ENCODE measurements at regions not wholly inside any gene's neighbourhood (a gene's known extent, or its start where the extent isn't known, plus 50 kb on each side); places are given as distances from the start of the nearest gene placed in this dataset.
A peak's percentile ranks its signal among the peaks of the same experiment; 100 is the strongest.

- TF ChIP-seq CTCF (IDR thresholded peaks at IDR 0.05) (no peak), POLR2A (IDR thresholded peaks at IDR 0.05) (no peak)
- ATAC-seq (peak; percentile 36 to 89 (median 77)), DNase-seq (no peak)
- Histone ChIP-seq H3K4me1 (no peaks in the 10 kb centered on the region), H3K27me3 (no peaks in the 10 kb centered on the region), H3K36me3 (no peaks in the 10 kb centered on the region), H3K27ac (peak overlapping the region in 1 of 12 donors; percentile 15), H3K4me3 (no peak overlapping the region), H3K9me3 (no peaks in the 10 kb centered on the region)
- intact Hi-C loops (cut with DNase I) = no loop called here
- 83 to 92% (median 91%) methylated on average over 1 of the region's 1 CpG for WGBS, 4 donors
Measured at GRCh38 chr4:12293906-12294525, 865.3 kb upstream of the HS3ST1 start.

DNA sequence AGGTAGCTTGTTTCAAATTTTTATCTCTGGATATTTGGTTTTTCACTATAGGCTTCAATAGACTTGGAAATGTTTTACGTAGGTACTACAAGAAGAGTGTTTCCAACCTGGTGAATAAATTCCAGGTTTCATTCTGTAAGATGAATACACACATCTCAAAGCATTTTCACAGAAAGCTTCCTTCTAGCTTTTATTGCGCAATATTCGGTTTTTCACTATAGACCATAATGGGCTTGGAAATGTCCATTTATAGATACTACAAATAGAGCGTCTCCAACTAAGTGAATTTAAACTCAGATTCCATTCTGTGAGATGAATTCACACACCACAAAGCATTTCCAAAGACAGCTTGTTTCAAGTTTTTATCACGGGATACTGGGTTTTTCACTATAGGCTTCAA is 857.7 kb upstream of the HS3ST1 start:
- Histone ChIP-seq H3K36me3 (no peaks in the 10 kb centered on the region), H3K27ac (no peak overlapping the region), H3K9me3 (peaks cover 0 to 24% (median 0%) of the 10 kb centered on the region in 12 donors), H3K27me3 (no peaks in the 10 kb centered on the region), H3K4me1 (no peaks in the 10 kb centered on the region), H3K4me3 (no peak overlapping the region)
- WGBS, 4 donors = 84 to 95% (median 92%) methylated on average over 5 of the region's 5 CpGs
- ATAC-seq = no peak
- TF ChIP-seq POLR2A (IDR thresholded peaks at IDR 0.05) (no peak), CTCF (IDR thresholded peaks at IDR 0.05) (no peak)
- no peak for DNase-seq
- intact Hi-C loops (cut with DNase I) = no loop called here

GRCh38 chr4:12270546-12270945 is 841.9 kb upstream of the HS3ST1 start:
- Histone ChIP-seq H3K27ac (no peak overlapping the region), H3K27me3 (no peaks in the 10 kb centered on the region), H3K36me3 (no peaks in the 10 kb centered on the region), H3K9me3 (peaks cover 0 to 6% (median 0%) of the 10 kb centered on the region in 12 donors), H3K4me3 (no peak overlapping the region), H3K4me1 (peaks cover 0 to 10% (median 0%) of the 10 kb centered on the region in 12 donors)
- WGBS, 4 donors = 11 to 24% (median 14%) methylated on average over 4 of the region's 4 CpGs
- TF ChIP-seq POLR2A (IDR thresholded peaks at IDR 0.05) (no peak), CTCF (IDR thresholded peaks at IDR 0.05) (no peak)
- DNase-seq (no peak), ATAC-seq (no peak)
- intact Hi-C loops (cut with DNase I) = no loop called here

DNA sequence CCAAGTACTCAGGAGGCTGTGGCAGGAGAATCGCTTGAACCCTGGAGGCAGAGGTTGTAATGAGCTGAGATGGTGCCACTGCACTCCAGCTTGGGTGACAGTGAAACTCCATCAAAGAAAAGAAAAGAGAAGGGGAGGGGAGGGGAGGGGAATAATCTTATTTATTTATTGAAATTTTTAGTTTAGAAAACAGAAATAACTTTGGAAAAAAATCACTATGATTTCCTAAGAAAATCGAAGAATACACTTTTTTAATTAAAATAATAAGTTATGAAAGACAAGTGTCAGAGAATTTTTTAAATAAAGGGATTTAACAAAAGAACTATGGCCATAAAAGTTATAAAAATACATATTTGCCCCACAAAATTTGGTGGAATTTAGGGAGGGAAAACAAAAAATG is 836.9 kb upstream of the HS3ST1 start:
- intact Hi-C loops (cut with DNase I) = no loop called here

More for the DNA sequence above, 836.9 kb upstream of the HS3ST1 start:
- H3K27me3 ChIP-seq = no peaks in the 10 kb centered on the region
- no peak overlapping the region for H3K27ac ChIP-seq
- DNase-seq (no peak), ATAC-seq (no peak)
- no peaks in the 10 kb centered on the region for H3K36me3 ChIP-seq
- peaks cover 0 to 6% (median 0%) of the 10 kb centered on the region in 12 donors for H3K4me1 ChIP-seq
- peaks cover 0 to 3% (median 0%) of the 10 kb centered on the region in 12 donors for H3K9me3 ChIP-seq
- TF ChIP-seq POLR2A (IDR thresholded peaks at IDR 0.05) (no peak), CTCF (IDR thresholded peaks at IDR 0.05) (no peak)
- no peak overlapping the region for H3K4me3 ChIP-seq
- WGBS, 4 donors = 83 to 92% (median 88%) methylated on average over 2 of the region's 2 CpGs

All from heart left ventricle (tissue), 16 donors.